MG63 (cell line): ENCODE measurements at regions not wholly inside any gene's neighbourhood (a gene's known extent, or its start where the extent isn't known, plus 50 kb on each side); places are given as distances from the start of the nearest gene placed in this dataset.

Source experiments
- DNase-seq: peaks from one replicate; pipeline ENCODE4 v3.0.0-alpha.2; 2020
- H3K27me3 ChIP-seq: fragments of 250-450 bp; sonication (Bioruptor Pico); 2 replicates; pipeline ENCODE4 v1.5.1; 2020; ENCODE audit warnings: mild to moderate bottlenecking, moderate library complexity
- H3K36me3 ChIP-seq: fragments of 250-450 bp; sonication (Bioruptor Pico); 2 replicates; pipeline ENCODE4 v1.5.1; 2020; ENCODE audit warnings: mild to moderate bottlenecking, moderate library complexity
- H3K4me3 ChIP-seq: fragments of 250-450 bp; sonication (Bioruptor Pico); 2 replicates; pipeline ENCODE4 v1.5.1; 2020; ENCODE audit warnings: mild to moderate bottlenecking, moderate library complexity
- H3K9me3 ChIP-seq: fragments of 250-450 bp; sonication (Bioruptor Pico); 2 replicates; pipeline ENCODE4 v1.5.1; 2020; ENCODE audit warnings: mild to moderate bottlenecking, moderate library complexity

DNA sequence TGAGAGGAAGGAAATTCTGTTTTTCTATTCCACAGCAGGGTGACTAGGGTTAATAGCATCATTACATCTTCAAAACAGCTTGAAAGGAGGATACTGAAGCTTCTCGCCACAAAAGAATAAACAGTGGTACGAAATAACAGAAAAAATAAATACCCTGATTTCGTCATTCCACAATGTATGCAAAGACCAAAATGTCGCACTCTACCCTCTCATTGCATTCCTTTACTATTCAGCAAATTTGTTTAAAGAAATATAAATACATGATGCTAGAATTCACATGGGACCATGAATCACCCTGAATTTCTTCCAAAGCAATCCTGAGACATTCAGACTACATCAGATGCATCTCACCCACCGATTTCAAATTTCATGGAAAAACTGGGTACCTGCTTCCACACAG lies 112.3 kb upstream of the TOP3B start:
- no peaks in the 10 kb centered on the region; the same call in 1 of the 2 replicates for H3K36me3 ChIP-seq
- no peak for DNase-seq
- no peak overlapping the region for H3K4me3 ChIP-seq
- no peaks in the 10 kb centered on the region for H3K9me3 ChIP-seq
- H3K27me3 ChIP-seq = no peaks in the 10 kb centered on the region

DNA sequence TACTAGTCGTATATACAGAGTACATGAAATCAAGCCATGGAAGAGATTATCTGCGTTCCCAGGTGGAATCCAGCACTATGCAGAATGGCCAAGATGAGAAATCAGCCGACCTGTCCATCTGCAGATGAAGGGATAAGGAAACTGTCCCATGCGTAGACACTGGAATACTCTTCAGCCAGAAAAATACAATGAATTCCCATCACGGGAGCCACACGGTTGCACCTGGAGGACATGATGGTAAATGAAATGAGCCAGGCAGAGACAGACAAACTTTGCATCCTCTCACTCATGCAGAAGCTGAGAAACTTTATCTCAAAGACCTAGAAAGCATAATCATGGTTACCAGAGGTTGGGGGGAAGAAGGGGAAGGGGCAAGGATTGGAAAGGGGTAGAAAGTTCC lies 111.9 kb upstream of the TOP3B start:
- no peak overlapping the region for H3K4me3 ChIP-seq
- H3K27me3 ChIP-seq = no peaks in the 10 kb centered on the region
- no peaks in the 10 kb centered on the region; the same call in 1 of the 2 replicates for H3K36me3 ChIP-seq
- no peaks in the 10 kb centered on the region for H3K9me3 ChIP-seq
- no peak for DNase-seq

DNA sequence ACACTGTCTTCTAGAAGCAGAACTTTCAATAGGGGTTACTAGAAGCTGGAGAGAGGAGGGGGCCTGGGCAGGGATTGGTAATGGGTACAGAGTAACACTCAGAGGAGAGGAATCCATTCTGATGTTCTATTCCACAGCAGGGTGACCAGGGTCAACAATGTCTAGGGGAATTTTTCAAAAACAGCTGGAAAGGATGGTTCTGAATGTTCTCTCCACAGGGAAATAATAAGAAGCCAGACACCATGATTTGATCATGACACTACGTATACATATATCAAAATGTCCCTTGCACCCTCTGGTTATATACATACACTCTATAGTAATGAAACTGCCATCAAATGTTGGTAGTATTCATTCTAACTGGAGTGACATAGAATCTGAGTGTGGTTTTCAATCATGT lies 111.2 kb upstream of the TOP3B start:
- Histone ChIP-seq H3K27me3 (no peaks in the 10 kb centered on the region), H3K9me3 (no peaks in the 10 kb centered on the region), H3K36me3 (no peaks in the 10 kb centered on the region; the same call in 1 of the 2 replicates), H3K4me3 (no peak overlapping the region)
- no peak for DNase-seq

DNA sequence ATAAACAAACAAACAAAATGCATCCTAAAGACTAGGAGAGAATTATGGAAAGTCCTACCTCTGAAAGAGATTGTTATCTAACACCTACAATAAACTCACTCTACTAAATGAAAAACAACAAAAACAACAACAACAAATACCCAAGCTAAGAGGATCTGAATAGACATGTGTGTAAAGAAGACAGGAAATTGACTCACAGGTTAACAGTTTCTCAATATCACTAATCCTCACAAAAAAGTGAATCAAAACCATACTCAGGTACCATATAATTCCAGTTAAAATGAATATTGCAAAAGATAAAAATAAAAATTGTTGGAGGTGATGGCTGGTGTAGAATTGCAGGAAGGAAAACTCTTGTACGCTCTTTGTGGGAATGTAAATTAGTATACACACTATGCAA lies 110.4 kb upstream of the TOP3B start:
- Histone ChIP-seq H3K4me3 (no peak overlapping the region), H3K9me3 (no peaks in the 10 kb centered on the region), H3K36me3 (no peaks in the 10 kb centered on the region; the same call in 1 of the 2 replicates), H3K27me3 (no peaks in the 10 kb centered on the region)
- no peak for DNase-seq

DNA sequence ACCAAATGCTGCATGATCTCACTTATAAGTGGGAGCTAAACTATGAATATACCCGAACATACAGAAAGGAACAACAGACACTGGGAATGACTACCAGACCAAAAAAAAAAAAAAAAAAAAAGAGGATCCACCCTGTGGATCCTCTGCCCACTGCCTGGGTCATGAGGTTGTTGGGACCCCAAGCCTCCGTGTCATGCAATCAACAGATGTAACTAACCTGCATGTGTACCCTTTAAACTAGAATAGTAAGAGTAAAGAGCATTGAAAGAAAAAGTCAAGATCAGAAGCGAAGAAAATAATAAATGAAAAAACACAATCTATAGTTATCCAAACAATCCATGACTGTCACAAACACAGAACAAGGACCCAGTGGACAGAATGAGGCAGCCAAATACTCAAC lies 109.5 kb upstream of the TOP3B start:
- no peaks in the 10 kb centered on the region; the same call in 1 of the 2 replicates for H3K36me3 ChIP-seq
- no peaks in the 10 kb centered on the region for H3K9me3 ChIP-seq
- DNase-seq = no peak
- H3K4me3 ChIP-seq = no peak overlapping the region
- no peaks in the 10 kb centered on the region for H3K27me3 ChIP-seq

DNA sequence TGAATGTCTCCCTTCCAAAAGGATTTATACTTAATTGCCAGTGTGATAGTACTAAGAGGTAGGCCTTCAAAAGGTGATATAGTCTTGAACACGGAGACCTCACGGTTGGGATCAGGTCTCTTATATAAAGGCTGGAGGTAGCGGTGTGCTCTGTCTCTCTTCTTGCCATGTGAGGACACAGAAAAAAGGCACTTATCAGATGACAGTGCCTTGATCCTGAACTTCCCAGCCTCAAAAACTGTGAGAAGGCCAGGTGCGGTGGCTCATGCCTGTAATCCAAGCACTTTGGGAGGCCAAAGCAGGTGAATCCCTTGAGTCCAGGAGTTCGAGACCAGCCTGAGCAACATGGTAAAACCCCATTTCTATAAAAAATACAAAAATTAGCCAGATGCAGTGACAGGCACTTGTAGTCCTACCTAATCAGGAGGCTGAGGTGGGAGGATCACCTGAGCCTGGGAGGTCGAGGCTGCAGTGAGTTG lies 108.9 kb upstream of the TOP3B start:
- Histone ChIP-seq H3K27me3 (no peaks in the 10 kb centered on the region), H3K36me3 (no peaks in the 10 kb centered on the region; the same call in 1 of the 2 replicates), H3K4me3 (no peak overlapping the region), H3K9me3 (no peaks in the 10 kb centered on the region)
- no peak for DNase-seq

DNA sequence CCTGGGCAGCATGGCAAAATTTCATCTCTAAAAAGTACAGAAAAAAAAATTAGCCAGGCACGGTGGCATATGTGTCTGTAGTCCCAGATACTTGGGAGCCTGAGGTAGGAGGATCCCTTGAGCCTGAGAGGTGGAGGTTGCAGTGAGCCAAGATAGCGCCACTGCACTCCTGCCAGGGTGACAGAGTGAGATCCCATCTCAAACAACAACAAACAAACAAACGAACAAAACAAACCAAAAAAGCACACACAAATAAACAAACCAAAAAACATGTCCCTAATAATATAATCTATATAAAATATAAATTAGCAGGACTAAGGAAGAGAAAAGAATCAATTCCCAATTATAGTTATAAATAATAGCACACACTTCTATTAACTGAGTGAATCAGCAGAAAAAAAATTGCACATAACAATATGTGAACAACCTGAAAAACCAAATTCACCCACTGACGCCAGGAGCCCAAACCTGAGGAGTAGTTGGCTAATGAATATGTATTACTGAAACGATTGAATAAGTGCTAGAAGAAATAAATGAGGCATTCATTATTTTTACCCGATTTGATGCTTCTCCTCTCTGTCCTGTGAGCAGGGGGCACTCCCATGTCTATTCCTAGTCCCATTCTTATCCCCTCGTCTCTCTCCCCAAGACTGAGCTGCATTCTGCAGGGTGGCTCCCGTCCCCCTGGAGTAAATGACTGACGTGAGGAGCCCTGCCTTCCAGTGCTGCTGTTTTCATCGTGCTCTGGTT lies 108.2 kb upstream of the TOP3B start:
- H3K36me3 ChIP-seq = no peaks in the 10 kb centered on the region; the same call in 1 of the 2 replicates
- no peaks in the 10 kb centered on the region for H3K27me3 ChIP-seq
- DNase-seq = no peak
- no peak overlapping the region for H3K4me3 ChIP-seq
- no peaks in the 10 kb centered on the region for H3K9me3 ChIP-seq

DNA sequence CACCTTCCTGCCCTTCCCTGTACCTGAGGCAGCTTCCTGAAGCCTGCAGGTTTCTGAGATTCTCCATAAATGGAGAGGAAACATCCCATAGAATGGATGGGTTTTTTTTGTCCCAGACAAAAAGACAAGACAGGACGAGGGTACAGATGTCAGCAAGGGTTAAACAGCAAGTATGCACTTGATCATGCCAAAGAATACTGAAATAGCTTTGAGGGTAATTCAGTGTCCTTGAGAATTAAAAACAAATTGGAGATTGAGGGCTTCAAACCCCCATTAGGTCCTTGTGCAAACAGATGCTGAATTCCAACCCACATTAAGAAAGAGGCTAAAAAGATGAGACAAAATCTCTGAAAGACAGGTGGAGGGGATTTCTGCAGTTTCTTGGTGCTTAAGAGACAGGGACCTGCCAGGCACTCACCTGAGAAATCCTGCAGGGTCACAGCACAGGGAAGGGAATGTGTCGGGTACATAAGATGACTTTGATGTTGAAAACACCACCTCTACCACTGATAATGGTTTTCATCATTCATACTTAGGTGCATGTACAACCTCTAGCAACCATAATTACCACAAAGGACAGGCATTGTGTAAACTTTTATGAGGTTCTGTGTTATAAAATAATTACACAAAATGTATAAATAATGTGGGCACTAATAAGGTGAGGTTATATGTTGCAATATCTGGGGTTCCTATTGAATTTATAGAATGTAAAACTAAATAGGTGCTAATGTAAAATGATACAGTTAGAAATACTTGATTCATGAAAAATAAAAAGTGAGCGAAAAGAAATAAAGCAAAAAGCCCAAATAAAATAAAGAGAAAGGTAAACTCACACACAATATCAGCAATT lies 107.1 kb upstream of the TOP3B start:
- no peaks in the 10 kb centered on the region; the same call in 1 of the 2 replicates for H3K36me3 ChIP-seq
- DNase-seq = no peak

DNA sequence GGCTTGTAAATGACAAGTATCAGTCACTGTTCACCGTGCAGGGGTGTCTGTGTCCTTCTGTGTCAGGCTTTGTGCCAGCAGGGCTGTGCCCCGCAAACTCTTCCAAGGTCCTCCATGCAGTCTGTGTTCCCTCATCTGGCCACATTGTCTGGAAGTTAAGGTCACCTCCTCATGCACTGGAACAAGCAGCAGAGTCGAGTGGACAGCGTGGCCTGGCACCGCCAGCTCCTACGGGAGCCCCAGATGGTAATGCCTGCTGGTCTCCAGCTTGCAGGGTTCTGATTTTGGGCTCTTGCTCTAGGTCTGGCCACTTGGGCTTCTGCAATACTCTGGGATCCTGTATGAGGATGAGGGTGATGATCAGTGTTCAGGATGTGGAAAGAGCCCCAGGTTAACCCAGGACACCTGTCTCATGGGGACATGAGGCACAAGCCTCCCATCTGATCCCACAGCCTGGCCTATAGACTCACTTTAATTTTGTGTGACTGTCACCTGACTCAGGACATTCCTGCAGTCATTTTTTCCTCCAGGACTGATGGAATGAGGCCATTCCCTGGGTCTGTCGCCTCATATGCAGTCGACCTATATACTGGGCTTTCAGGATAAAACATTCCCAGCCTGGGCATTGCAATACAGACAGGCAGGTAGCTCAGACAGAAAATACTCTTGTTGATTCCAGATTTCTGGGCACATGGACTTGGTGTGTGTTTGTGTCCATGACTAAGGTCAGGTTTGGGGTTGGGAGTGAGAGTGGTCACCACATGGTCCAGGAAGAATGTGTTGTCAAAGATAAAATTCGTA lies 106.3 kb upstream of the TOP3B start:
- H3K9me3 ChIP-seq = 0 out of 2 replicates have a peak, but pooled peaks cover 2% of the 10 kb centered on the region
- no peaks in the 10 kb centered on the region for H3K27me3 ChIP-seq
- no peak overlapping the region for H3K4me3 ChIP-seq
- DNase-seq = no peak
- H3K36me3 ChIP-seq = no peaks in the 10 kb centered on the region

More for the DNA sequence above, 107.1 kb upstream of the TOP3B start:
- no peak overlapping the region for H3K4me3 ChIP-seq
- 0 out of 2 replicates have a peak, but pooled peaks cover under 1% of the 10 kb centered on the region for H3K9me3 ChIP-seq
- H3K27me3 ChIP-seq = no peaks in the 10 kb centered on the region

DNA sequence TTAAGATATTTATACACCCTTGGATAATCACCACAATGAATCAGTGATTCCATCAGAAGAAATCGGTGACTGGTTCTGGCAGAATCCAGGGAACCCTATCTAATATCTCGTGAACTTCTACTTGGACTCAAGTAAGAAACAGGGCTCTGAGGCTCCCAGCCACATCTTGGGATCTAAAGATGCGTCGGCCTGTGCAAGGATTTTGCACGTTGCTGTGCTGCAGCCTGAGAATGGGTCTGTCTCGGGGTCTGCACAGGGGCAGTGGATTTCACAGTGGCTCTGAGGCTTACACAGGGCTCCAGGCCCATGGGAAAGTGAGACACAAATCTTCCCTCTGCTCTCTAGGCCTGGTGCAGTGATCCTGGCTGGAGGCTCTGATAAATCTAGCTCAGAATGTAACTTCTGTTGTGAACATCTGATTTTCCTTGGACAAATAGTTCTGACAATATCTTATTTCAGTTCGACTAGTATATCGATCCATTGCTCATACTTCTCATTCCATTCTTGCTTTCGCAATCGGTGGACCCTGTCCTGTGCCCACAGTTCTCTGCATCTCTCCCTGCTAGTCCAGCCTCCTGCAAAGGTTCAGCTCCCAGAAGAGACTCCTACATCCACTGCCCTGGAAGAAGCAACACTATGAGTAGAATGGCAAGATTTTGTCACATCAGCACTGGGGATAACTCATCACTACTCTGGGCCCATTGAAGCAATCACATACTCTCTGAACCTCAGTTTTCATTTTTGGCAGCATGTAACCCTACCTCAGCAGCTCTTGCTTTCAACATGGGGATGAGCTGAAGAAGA lies 105.5 kb upstream of the TOP3B start:
- 0 out of 2 replicates have a peak, but pooled peaks cover 2% of the 10 kb centered on the region for H3K9me3 ChIP-seq
- no peaks in the 10 kb centered on the region for H3K36me3 ChIP-seq
- DNase-seq = no peak
- no peaks in the 10 kb centered on the region for H3K27me3 ChIP-seq
- no peak overlapping the region for H3K4me3 ChIP-seq

DNA sequence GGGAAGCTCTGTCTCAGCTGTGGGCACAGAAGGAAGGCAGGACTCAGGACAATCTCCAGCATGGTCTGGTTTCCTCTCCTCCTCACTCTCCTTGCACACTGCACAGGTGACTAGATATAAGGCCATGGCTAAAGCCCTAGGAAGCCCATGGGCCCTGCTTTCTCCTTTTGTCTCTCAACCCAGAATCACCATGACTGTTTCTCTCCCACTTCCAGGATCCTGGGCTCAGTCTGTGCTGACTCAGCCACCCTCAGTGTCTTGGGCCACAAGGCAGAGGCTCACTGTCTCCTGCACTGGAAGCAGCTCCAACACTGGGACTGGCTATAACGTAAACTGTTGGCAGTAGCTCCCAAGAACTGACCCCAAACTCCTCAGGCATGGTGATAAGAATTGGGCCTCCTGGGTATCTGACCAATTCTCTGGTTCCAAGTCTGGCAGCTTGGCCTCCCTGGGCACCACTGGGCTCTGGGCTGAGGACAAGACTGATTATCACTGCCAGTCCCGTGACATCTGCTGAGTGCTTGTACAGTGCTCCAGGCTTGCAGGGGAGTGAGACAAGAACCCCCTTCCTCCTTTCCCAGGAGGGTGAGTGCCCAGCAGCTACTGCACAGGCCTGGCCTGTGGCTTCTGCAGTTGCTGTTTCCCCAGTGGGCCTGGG lies 104.0 kb upstream of the TOP3B start:
- peak; percentile 80 for DNase-seq
- Histone ChIP-seq H3K36me3 (no peaks in the 10 kb centered on the region), H3K4me3 (no peak overlapping the region), H3K27me3 (no peaks in the 10 kb centered on the region), H3K9me3 (0 out of 2 replicates have a peak, but pooled peaks cover 2% of the 10 kb centered on the region)

DNA sequence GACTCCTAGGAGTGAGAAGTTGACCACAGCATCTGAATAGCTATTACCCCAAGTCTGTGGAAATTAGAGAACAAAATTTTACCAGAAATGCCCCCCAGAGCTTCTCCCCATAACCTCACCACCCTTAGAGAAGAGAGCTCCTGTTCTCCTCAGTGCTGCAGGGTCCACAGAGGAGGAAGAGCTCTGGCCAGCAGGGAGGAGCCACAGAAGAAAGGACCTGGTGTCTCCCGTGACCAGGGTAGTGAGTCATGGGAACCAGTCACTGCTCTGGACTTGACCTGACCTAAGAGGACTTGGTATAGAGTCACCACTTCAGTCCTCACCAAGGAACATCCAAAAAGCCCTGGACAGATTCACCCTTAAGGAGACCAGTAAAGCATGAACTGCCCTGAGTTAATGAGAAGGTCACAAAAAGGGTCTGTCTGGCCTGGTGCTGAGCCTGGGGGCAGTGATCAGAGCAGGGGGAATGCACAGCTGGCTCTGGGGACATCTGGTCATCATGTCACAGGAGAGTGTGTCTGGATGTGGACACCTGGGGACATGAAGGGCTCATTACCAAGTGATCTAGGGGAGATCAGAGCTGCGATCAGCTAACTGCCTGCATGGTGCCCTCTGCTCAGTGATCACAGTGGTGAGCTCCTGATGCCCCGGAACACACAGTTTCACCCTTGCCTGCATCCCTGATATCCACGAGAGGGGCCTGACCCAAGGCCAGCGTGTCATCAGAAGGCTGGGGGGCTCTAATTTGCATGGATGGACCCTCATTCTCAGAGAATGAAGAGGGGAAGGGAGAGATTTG lies 103.3 kb upstream of the TOP3B start:
- DNase-seq = peak; percentile 73
- no peak overlapping the region for H3K4me3 ChIP-seq
- H3K9me3 ChIP-seq = 0 out of 2 replicates have a peak, but pooled peaks cover 2% of the 10 kb centered on the region
- no peaks in the 10 kb centered on the region for H3K27me3 ChIP-seq
- H3K36me3 ChIP-seq = no peaks in the 10 kb centered on the region

DNA sequence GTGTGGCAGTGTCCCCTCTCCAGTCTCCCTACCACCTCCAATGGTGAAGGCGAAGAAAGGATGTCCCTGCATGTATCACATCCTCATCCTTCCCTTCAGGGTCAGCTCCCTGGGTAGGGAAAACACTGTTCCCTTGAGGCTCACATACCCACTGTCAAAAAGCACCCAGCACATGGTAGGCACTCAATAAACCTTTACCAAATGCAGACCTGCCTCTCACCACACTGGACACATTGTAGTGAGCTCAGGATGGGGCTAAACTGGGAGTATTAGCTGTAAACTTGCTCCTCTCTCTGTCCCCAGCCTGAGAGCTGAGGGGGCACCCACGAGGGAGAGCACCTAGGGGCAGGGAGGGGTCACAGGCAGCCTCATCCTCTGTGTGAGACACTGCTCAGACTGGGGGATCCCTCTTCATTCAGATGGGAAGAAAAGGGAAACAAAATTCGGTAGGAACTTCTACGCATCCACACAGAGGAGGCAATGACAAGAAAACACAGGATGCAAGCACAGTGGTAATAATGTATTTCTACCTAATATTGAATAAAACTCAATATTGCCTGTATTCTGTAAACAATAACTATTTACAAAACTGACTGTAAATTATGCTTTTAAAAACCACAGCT lies 101.6 kb upstream of the TOP3B start:
- H3K36me3 ChIP-seq = no peaks in the 10 kb centered on the region
- H3K4me3 ChIP-seq = no peak overlapping the region
- DNase-seq = no peak
- H3K9me3 ChIP-seq = 0 out of 2 replicates have a peak, but pooled peaks cover 2% of the 10 kb centered on the region
- no peaks in the 10 kb centered on the region for H3K27me3 ChIP-seq

DNA sequence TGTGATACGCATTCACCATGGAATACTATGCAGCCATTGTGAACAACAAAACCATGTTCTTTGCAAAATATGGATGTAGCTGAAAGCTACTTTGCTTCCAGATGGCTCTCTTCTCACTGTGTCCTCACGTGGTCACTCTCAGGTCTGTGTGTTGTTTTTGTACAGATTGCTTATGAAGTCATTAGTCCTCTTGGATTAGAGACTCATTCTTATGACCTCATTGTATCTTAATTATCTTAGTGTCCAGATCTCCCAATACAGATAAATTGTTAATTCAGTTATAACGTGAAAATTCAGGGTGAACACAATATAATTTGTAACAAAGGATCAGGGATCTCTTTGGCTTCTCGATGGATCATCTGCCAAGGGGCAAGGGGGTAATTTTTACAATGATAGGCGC lies 100.4 kb upstream of the TOP3B start:
- DNase-seq = no peak
- no peaks in the 10 kb centered on the region for H3K27me3 ChIP-seq
- no peaks in the 10 kb centered on the region for H3K36me3 ChIP-seq
- 0 out of 2 replicates have a peak, but pooled peaks cover 2% of the 10 kb centered on the region for H3K9me3 ChIP-seq
- no peak overlapping the region for H3K4me3 ChIP-seq
